Astrocyte (in vitro differentiated cells and primary cell): ENCODE measurements at regions not wholly inside any gene's neighbourhood (a gene's known extent, or its start where the extent isn't known, plus 50 kb on each side); places are given as distances from the start of the nearest gene placed in this dataset.

Source experiments
- DNase-seq: peaks from one replicate; pipeline ENCODE4 v3.0.0-alpha.2; 2010; ENCODE audit warnings: low read depth
- FAIRE-seq: peaks from 2 replicates; lab custom pipeline; 2011; peaks lifted over from hg19 to GRCh38; lab: Jason Lieb, UNC
- H2AFZ ChIP-seq: 2 replicates; pipeline ENCODE4 v1.6.0; 2012; ENCODE audit warnings: low read depth, low read length, inconsistent platforms
- H3K27ac ChIP-seq: 2 replicates; pipeline ENCODE4 v1.5.1; 2011; ENCODE audit warnings: low read depth, low read length, inconsistent platforms
- H3K27me3 ChIP-seq: 2 replicates; pipeline ENCODE4 v1.6.0; 2011; ENCODE audit warnings: low read length, inconsistent platforms; ENCODE audit not compliant: insufficient read depth
- H3K36me3 ChIP-seq: 2 replicates; pipeline ENCODE4 v1.5.1; 2011; ENCODE audit warnings: low read length, inconsistent platforms; ENCODE audit not compliant: insufficient read depth
- H3K4me1 ChIP-seq: 2 replicates; pipeline ENCODE4 v1.5.1; 2011; ENCODE audit warnings: low read length, inconsistent platforms; ENCODE audit not compliant: insufficient read depth
- H3K4me2 ChIP-seq: 2 replicates; pipeline ENCODE4 v1.6.0; 2012; ENCODE audit warnings: low read length, inconsistent platforms
- H3K4me3 ChIP-seq: 2 replicates; pipeline ENCODE4 v1.5.1; 2011; ENCODE audit warnings: low read depth, mild to moderate bottlenecking, low read length, inconsistent platforms; ENCODE audit not compliant: insufficient read depth
- H3K79me2 ChIP-seq: 2 replicates; pipeline ENCODE4 v1.6.0; 2012; ENCODE audit warnings: mild to moderate bottlenecking, low read length, inconsistent platforms; ENCODE audit not compliant: insufficient read depth
- H3K9ac ChIP-seq: 2 replicates; pipeline ENCODE4 v1.6.0; 2012; ENCODE audit warnings: mild to moderate bottlenecking, low read length, inconsistent platforms
- H3K9me3 ChIP-seq: 2 replicates; pipeline ENCODE4 v1.5.1; 2012; ENCODE audit warnings: low read depth, mild to moderate bottlenecking, low read length, inconsistent platforms; ENCODE audit not compliant: insufficient read depth
- H4K20me1 ChIP-seq: 2 replicates; pipeline ENCODE4 v1.6.0; 2012; ENCODE audit warnings: low read length, inconsistent platforms; ENCODE audit not compliant: insufficient read depth
- H3K27ac Mint-ChIP-seq: one replicate; pipeline ENCODE4 v1.8.0; 2021; ENCODE audit warnings: mild to moderate bottlenecking, mixed read lengths; ENCODE audit not compliant: unreplicated experiment
- H3K27me3 Mint-ChIP-seq: one replicate; pipeline ENCODE4 v1.8.0; 2021; ENCODE audit warnings: low read depth, mixed read lengths; ENCODE audit not compliant: unreplicated experiment
- H3K36me3 Mint-ChIP-seq: one replicate; pipeline ENCODE4 v1.8.0; 2021; ENCODE audit warnings: low read depth, mixed read lengths; ENCODE audit not compliant: unreplicated experiment
- H3K4me1 Mint-ChIP-seq: one replicate; pipeline ENCODE4 v1.8.0; 2021; ENCODE audit warnings: low read depth, mixed read lengths; ENCODE audit not compliant: unreplicated experiment
- H3K4me3 Mint-ChIP-seq: one replicate; pipeline ENCODE4 v1.8.0; 2021; ENCODE audit warnings: mild to moderate bottlenecking, moderate library complexity, mixed read lengths; ENCODE audit not compliant: unreplicated experiment
- H3K9me3 Mint-ChIP-seq: one replicate; pipeline ENCODE4 v1.8.0; 2021; ENCODE audit warnings: mild to moderate bottlenecking, mixed read lengths; ENCODE audit not compliant: unreplicated experiment
- CTCF ChIP-seq: IDR thresholded peaks from 2 replicates; pipeline ENCODE4 v1.5.1; 2011; ENCODE audit warnings: low read depth, mild to moderate bottlenecking, inconsistent platforms, low read length, moderate library complexity; ENCODE audit not compliant: insufficient read depth
- EZH2 ChIP-seq: IDR thresholded peaks from 2 replicates; pipeline ENCODE4 v1.6.1; 2012; ENCODE audit warnings: mild to moderate bottlenecking, low read length, inconsistent platforms; ENCODE audit not compliant: insufficient read depth

GRCh38 chr1:79749607-79750006 lies 743.1 kb upstream of the ADGRL4 start:
- Histone ChIP-seq H3K36me3 (no peaks in the 10 kb centered on the region), H3K27ac (no peak overlapping the region), H3K4me3 (no peak overlapping the region), H4K20me1 (no peaks in the 10 kb centered on the region), H3K4me1 (no peaks in the 10 kb centered on the region), H3K4me2 (no peak overlapping the region), H3K27me3 (no peaks in the 10 kb centered on the region), H3K79me2 (no peaks in the 10 kb centered on the region), H3K9ac (no peak overlapping the region), H3K9me3 (no peaks in the 10 kb centered on the region), H2AFZ (no peak overlapping the region)
- DNase-seq (no peak), FAIRE-seq (no peak)
- Mint-ChIP-seq H3K36me3 (no peaks in the 10 kb centered on the region), H3K4me3 (no peak overlapping the region), H3K27me3 (no peaks in the 10 kb centered on the region), H3K4me1 (no peaks in the 10 kb centered on the region), H3K27ac (no peak overlapping the region), H3K9me3 (no peaks in the 10 kb centered on the region)
- TF ChIP-seq EZH2, result no peak
- TF ChIP-seq CTCF, result no peak

- H3K4me3 Mint-ChIP-seq, result no peak overlapping the region
- no peaks in the 10 kb centered on the region for H4K20me1 ChIP-seq
- no peak overlapping the region for H3K4me2 ChIP-seq
- DNase-seq, result no peak
- no peak overlapping the region for H3K27ac ChIP-seq
- no peaks in the 10 kb centered on the region for H3K79me2 ChIP-seq
- no peaks in the 10 kb centered on the region for H3K36me3 Mint-ChIP-seq
- H3K4me3 ChIP-seq, result no peak overlapping the region
- no peak for FAIRE-seq
- no peak overlapping the region for H2AFZ ChIP-seq
- TF ChIP-seq EZH2 (no peak), CTCF (no peak)
- no peaks in the 10 kb centered on the region for H3K27me3 ChIP-seq
- H3K27ac Mint-ChIP-seq, result no peak overlapping the region
- no peaks in the 10 kb centered on the region for H3K9me3 Mint-ChIP-seq
- no peaks in the 10 kb centered on the region for H3K27me3 Mint-ChIP-seq
- no peaks in the 10 kb centered on the region for H3K9me3 ChIP-seq
- H3K4me1 Mint-ChIP-seq, result no peaks in the 10 kb centered on the region
- no peaks in the 10 kb centered on the region for H3K4me1 ChIP-seq
- no peaks in the 10 kb centered on the region for H3K36me3 ChIP-seq
- no peak overlapping the region for H3K9ac ChIP-seq
Measured at GRCh38 chr1:79745929-79746328, 739.4 kb upstream of the ADGRL4 start.

- FAIRE-seq (no peak), DNase-seq (no peak)
- Mint-ChIP-seq H3K9me3 (no peaks in the 10 kb centered on the region), H3K4me1 (no peaks in the 10 kb centered on the region), H3K4me3 (no peak overlapping the region), H3K27ac (no peak overlapping the region), H3K36me3 (no peaks in the 10 kb centered on the region), H3K27me3 (no peaks in the 10 kb centered on the region)
- no peaks in the 10 kb centered on the region for H3K9me3 ChIP-seq
- no peak overlapping the region for H3K9ac ChIP-seq
- no peaks in the 10 kb centered on the region for H3K27me3 ChIP-seq
- H3K79me2 ChIP-seq, result no peaks in the 10 kb centered on the region
- H3K36me3 ChIP-seq, result no peaks in the 10 kb centered on the region
- no peak overlapping the region for H3K4me3 ChIP-seq
- TF ChIP-seq CTCF (no peak), EZH2 (no peak)
- no peak overlapping the region for H3K27ac ChIP-seq
- H4K20me1 ChIP-seq, result no peaks in the 10 kb centered on the region
- no peak overlapping the region for H3K4me2 ChIP-seq
- H2AFZ ChIP-seq, result no peak overlapping the region
- no peaks in the 10 kb centered on the region for H3K4me1 ChIP-seq
Measured at GRCh38 chr1:79744746-79745145, 738.2 kb upstream of the ADGRL4 start.
